GM21423 (cell line): ENCODE measurements at regions not wholly inside any gene's neighbourhood (a gene's known extent, or its start where the extent isn't known, plus 50 kb on each side); places are given as distances from the start of the nearest gene placed in this dataset.
"Not testable (repeated sequence)": the region's sequence is repeated elsewhere in the genome, so short reads cannot be mapped to it uniquely, and the experiment has no call there.

Source experiments
- ATAC-seq: cut with Tn5 transposase; IDR thresholded peaks from one replicate; pipeline ENCODE4 v1.9.1; 2021; ENCODE audit warnings: mild to moderate bottlenecking, moderate library complexity; ENCODE audit not compliant: unreplicated experiment

- ATAC-seq, result not testable (repeated sequence)
Observed at GRCh38 chr12:73002504-73002903, 730.3 kb downstream of the TRHDE start.

DNA sequence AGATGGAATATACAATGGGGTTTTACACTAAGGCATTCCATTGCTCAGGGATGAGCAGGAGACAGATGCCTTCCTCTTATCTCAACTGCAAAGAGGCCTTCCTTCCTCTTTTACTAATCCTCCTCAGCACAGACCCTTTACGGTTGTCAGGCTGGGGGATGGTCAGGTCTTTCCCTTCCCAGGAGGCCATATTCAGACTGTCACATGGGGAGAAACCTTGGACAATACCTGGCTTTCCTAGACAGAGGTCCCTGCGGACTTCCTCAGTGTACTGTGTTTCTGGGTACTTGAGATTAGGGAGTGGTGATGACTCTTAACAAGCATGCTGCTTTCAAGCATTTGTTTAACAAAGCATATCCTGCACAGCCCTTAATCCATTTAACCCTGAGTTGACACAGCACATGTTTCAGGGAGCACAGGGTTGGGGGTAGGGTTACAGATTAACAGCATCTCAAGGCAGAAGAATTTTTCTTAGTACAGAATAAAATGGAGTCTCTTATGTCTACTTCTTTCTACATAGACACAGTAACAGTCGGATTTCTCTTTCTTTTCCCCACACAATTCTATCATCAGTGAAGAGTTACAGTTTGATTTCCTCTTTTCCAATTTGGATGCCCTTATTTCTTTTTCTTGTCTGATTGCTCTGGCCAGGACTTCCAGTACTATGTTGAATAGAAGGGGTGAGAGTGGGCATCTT is 737.1 kb downstream of the TRHDE start:
- not testable (repeated sequence) for ATAC-seq

DNA sequence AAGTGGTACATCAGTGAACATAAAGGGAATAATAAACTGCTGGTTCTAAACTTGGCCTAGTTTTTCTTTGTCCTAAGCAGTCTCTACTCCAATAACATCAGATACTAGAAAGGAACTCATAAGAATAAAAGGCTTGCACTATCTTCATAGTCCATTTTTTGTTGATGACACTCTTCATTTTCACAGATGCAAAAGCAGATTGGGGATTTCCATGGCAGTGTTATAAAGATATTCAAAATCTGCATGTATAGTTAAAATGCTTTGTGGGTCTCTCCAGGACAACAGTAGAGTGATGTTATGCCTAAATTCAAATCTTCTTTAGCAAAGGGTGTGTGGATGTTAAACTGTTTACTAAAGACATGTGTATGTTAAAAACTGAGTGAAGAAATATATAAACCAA is 745.8 kb downstream of the TRHDE start:
- no peak for ATAC-seq

DNA sequence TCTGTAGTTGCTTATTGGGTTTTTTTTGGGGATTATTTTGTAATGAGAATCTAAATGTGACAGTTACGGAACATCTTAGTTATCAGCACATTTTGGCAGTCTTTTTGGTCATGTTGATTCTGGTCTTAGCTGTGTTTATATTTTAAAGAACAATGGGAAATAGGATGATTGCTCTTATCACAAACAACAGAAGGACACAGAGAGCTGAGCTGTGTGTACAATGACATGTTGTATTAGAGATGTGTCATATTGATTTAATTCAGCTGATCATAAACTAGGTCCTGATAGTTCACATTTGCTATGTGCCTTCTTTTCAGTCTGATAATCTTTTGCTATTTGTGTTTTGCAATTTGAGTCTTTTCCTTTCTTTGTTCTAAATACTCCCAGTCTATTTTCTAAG is 781.7 kb downstream of the TRHDE start:
- ATAC-seq, result no peak

DNA sequence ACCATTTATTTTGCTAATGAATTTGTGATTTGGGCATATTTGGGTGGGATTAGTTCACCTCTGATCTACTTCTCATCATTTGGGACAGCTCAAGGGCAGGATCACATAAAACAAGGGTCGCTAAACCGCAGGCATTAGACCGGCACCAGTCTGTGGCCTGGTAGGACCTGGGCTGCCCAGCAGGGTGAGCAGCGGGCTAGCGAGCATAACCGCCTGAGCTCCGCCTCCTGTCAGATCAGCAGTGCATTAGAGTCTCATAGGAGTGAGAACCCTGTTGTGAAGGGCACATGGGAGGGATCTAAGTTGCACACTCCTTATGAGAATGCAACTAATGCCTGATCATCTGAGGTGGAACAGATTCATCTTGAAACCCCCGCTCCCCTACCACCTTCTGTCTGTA is 785.3 kb downstream of the TRHDE start:
- no peak for ATAC-seq

DNA sequence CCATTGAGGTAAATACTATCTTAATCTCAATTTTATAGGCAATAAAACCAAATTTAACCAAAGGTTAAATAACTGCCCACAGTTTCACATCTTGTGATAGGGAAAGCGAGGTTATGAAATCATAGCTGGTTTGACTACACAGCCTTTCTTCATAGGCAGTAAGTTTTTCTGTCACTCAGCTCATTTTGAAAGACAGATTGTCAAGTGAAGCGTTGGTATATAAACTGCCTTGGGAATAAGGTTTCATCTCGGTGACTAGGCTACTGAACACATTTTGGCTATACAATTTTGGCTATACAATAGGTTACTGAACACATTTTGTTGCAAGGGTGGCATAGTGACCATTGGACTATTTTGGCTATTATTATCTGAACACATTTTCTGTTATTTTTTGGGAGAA is 793.7 kb downstream of the TRHDE start:
- no peak for ATAC-seq

DNA sequence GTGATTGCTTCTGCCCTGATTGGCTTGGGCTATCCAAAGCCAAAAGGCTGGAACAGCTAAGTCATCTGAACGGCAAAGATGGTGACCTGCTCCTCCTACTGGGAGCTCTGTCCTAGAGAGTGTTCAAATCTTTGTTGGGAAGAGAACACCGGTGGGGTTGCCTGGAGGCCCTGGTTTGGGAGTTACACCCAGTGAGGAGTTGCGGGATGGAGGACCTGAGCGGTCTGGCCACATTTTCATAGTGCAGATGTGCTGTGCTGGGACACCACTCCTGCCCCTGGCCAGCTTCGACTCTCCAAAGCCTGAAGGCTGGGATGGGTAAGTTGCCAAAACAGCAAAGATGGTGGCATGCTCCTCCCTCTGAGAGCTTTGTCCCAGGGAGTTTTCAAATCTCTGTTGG is 795.4 kb downstream of the TRHDE start:
- ATAC-seq, result no peak

GRCh38 chr12:73072214-73072613 is 800.0 kb downstream of the TRHDE start:
- no peak for ATAC-seq

DNA sequence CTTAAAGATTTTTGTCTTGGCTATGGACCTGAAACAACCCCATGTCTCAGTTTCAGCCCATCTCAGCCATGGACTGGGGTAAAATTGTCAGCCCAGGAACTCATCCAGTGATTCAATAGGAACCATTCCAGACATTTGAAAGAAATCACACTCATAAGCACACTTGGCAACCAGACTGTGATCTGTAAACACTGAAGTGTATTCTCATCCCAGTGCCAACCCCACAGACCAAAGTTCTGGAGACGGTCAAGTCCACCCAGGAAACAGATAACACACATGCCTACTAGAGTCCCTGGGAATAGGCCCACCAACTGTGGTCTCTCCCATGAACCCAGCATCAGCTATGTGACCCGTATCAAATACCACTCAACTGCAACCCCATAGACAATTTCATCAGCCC is 804.6 kb downstream of the TRHDE start:
- ATAC-seq, result no peak

DNA sequence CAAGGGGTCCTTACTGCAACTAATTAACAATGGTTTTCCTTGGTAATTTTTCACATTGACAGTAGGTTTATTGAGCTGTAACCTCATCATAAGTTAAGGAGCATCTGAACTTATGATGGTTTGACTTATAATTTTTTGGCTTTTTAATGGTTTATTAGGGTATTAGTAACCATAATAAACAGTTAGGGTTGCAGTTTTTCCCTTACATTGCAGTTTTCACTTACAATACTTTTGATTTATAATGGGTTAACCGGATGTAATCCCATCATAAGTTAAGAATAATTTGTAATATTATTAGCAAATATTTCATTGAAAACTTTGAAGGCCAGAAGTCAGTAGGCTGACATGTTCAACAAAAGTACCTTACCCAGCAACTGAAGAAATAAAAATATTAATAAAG is 811.6 kb downstream of the TRHDE start:
- ATAC-seq, result no peak

DNA sequence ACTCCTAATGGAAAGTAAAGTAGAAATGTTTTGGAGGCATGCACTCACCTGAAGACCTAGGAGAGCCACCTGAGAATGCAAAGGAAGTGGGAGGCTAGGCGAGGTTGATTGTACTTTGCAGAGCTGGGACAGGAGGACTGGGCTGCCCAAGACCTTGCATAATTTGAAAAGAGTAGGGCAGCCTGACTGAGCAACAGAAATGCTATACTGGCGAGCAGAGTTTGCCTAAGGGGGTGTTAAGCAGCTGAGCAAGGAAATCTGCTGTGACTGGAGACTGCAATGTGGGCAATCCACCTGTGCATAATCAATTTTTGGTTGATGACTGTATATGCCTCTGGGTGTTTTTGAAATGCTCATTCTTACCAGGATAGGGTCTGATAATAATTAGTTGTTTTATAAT is 834.1 kb downstream of the TRHDE start:
- no peak for ATAC-seq

GRCh38 chr12:73106896-73107295 is 834.7 kb downstream of the TRHDE start:
- ATAC-seq, result no peak

DNA sequence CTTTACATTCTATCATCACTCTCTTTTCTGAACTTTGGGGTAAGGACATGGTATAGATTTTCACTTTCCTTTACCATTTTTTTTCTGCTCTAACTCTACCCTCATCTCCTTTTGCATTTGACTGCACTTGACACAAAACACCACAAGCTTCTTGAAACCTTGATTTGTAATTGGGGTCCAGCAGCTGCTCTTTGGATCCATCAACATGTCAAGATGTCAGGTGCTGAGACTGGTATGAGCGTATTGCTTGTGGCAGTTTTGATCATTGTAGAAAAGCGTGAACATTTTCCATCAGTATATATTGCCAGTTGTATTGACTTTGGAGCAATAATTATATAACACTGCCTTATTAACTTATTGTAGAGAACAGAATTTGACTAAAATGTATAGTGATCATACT is 838.6 kb downstream of the TRHDE start:
- ATAC-seq, result no peak

DNA sequence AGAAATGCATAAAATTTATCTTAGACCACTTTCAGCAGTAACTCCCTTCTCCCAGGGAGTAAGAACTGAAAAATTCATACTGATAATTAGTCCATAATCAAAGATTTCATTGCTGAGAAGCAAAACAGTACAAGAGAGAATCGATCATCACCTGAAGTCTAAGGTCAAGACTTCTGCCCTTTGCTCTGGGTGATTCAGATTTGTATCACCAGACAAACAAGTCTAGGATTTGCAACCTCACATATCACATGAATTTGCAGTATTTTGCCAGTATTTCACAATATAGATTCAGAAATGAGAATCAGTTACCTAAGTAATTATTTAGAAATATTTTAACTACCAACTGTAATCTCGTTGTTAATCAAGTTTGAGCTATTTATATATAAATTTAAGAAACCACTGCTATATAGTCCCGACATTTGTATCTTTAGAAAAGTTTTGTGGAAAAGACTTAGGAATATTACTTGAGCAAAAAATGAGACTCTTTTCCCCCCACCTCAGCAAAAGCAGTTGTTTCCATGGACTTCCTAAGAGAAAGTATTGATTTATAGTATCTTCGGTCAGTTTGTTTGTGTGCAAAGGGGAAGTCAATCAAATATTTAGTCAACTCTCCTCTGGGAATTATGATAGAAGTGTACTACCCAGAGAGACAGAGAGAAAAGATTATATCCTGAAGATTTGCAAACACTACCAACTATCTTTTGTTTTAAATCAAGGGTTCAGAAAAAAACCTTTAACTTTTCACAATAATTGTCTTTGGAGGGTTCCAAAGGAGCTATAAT is 840.1 kb downstream of the TRHDE start:
- no peak for ATAC-seq

DNA sequence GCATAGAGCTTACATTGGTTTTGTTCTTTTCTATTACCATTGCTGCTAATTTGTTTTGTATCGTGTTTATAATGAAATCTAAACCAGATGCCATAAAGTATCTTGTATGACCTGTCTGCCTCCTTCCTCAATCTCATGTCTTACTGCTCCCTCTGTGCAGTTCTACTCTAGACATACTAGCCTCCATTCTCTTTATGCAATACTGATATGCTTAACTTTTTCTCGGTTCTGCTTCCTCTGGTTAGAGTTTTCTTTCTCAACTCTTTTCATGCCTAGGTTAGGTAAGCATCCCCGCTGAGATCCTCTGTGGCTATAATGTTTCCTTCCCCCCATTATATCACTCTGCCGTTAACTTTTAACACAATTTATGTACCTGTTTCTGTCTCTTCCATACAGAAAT is 852.3 kb downstream of the TRHDE start:
- no peak for ATAC-seq

GRCh38 chr12:73125148-73125547 is 853.0 kb downstream of the TRHDE start:
- ATAC-seq, result no peak

DNA sequence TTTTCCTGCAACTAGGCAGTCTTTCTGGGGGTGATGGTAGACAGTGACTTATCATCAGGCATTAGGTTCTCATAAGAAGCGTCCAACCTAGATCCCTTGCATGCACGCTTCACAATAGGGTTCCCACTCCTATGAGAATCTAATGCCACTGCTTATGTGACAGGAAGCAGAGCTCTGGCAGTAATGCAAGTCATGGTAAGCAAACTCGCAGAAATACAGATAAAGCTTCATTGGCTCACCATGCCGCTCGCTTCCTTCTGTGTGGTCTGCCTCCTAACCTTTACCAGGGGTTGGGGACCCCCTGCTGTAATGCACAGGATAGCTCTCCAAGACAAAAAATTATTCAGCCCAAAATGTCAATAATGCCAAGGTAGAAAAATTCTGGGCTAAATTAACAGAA is 864.2 kb downstream of the TRHDE start:
- ATAC-seq, result no peak

- not testable (repeated sequence) for ATAC-seq
Observed at GRCh38 chr12:73139642-73140041, 867.5 kb downstream of the TRHDE start.

DNA sequence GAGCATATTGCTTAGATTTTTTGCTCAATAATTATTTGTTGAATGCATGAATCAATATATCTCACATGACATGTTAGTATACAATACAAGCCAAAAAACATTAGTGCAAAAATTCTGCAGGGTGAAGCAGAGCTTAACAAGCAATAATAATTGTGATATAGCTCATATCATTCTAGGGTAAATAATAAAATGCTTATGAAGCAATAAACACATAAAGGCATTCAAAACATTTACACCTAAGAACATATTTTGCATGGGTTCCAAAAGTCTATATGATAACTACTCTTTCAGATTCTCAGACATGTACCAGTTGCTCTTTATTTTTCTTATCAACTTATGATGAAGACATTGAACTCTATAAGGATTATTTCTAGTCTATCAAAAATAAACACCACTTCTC is 886.2 kb downstream of the TRHDE start:
- ATAC-seq, result no peak

DNA sequence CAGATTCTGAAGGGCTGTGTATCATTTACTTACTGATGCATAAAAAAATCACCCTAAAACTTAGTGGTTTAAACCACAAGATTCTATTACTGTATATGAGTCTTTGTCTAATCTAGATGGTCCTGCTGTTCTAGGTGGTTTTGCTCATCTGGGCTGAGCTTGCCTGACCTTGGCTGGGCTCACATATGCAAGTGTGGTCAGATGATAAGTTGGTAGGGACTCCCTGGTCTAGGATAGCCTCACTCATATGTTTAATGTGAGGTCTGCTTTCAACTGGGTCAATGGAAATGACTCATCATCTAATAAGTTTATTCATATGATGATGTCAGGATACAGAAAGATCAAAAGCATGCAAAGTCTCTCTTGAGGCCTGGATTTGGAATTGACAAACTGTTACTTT is 887.8 kb downstream of the TRHDE start:
- ATAC-seq, result no peak

- no peak for ATAC-seq
Observed at GRCh38 chr12:73161970-73162369, 889.8 kb downstream of the TRHDE start.

DNA sequence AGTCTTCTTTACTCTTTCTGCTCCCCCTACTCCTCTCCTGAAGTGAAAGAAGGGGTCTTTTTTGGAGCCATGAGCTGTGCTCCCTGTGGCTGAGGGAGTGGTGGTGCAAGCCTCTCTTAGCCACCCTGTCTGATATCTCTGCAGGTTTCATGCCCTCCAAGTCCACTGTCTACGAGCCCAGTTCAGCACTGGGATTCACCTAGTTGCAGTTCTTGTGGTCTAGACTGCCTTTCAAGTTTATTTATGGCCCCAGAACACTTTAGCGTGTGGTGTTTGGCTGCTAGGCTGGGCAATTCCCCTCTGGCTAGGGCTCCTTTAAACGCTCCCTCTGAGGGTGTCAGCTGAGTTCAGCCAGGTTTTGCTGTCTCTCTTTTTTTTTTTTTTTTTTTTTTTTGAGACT is 908.6 kb downstream of the TRHDE start:
- ATAC-seq, result no peak

DNA sequence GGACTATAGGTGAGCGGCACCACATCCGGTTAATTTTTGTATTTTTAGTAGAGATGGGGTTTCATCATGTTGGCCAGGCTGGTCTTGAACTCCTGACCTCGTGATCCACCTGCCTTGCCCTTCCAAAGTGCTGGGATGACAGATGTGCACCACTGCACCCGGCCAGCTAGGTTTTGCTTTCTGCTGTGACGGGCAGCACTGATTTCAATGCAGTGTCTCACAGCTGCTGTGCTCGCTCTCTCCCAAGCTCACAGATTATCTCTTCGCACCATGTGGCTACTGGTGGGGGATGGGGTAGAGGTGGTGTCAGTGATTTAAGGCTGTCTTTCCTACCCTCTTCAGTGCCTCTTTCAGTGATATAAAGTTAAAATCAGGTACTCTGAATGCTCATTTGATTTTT is 909.1 kb downstream of the TRHDE start:
- ATAC-seq, result no peak
